Neural progenitor cell (in vitro differentiated cells): ENCODE measurements at regions not wholly inside any gene's neighbourhood (a gene's known extent, or its start where the extent isn't known, plus 50 kb on each side); places are given as distances from the start of the nearest gene placed in this dataset.

ENCODE experiments used
- DNase-seq: peaks from one replicate; pipeline ENCODE4 v3.0.0-alpha.2; 2016; ENCODE audit warnings: low spot score
- H2AFZ ChIP-seq: fragments of 200-600 bp; sonication (generic); replicated peaks from 2 replicates; pipeline ENCODE4 v1.6.1; 2016; ENCODE audit warnings: antibody characterized with exemption
- H3F3A ChIP-seq: fragments of 200-600 bp; sonication (generic); 2 replicates; pipeline ENCODE4 v1.6.1; 2016; ENCODE audit warnings: antibody characterized with exemption, low read depth
- H3K27ac ChIP-seq: fragments of 200-600 bp; sonication (generic); 2 replicates; pipeline ENCODE4 v1.5.1; 2016; ENCODE audit warnings: mild to moderate bottlenecking
- H3K27me3 ChIP-seq: fragments of 200-600 bp; sonication (generic); 2 replicates; pipeline ENCODE4 v1.6.1; 2016; ENCODE audit warnings: mild to moderate bottlenecking, moderate library complexity
- H3K36me3 ChIP-seq: fragments of 200-600 bp; sonication (generic); 2 replicates; pipeline ENCODE4 v1.5.1; 2016
- H3K4me1 ChIP-seq: fragments of 200-600 bp; sonication (generic); 2 replicates; pipeline ENCODE4 v1.6.1; 2016; ENCODE audit warnings: mixed run types
- H3K4me2 ChIP-seq: fragments of 200-600 bp; sonication (generic); 2 replicates; pipeline ENCODE4 v1.6.1; 2016
- H3K4me3 ChIP-seq: fragments of 200-600 bp; sonication (generic); 2 replicates; pipeline ENCODE4 v1.5.1; 2016
- H3K79me2 ChIP-seq: fragments of 200-600 bp; sonication (generic); 2 replicates; pipeline ENCODE4 v1.6.1; 2016; ENCODE audit warnings: low read depth
- H3K9ac ChIP-seq: fragments of 200-600 bp; sonication (generic); 2 replicates; pipeline ENCODE4 v1.6.1; 2016
- H3K9me3 ChIP-seq: fragments of 200-600 bp; sonication (generic); 2 replicates; pipeline ENCODE4 v1.5.1; 2016; ENCODE audit warnings: low read depth
- H4K20me1 ChIP-seq: fragments of 200-600 bp; sonication (generic); 2 replicates; pipeline ENCODE4 v1.6.1; 2016; ENCODE audit warnings: low read depth
- H3K27ac Mint-ChIP-seq: 3 replicates; pipeline ENCODE4 v1.8.0; 2021; ENCODE audit warnings: mixed read lengths
- H3K27me3 Mint-ChIP-seq: 2 replicates; pipeline ENCODE4 v1.8.0; 2022; ENCODE audit warnings: low read depth, mild to moderate bottlenecking, inconsistent platforms, moderate library complexity, mixed read lengths; ENCODE audit not compliant: insufficient read depth
- H3K36me3 Mint-ChIP-seq: 3 replicates; pipeline ENCODE4 v1.8.0; 2021; ENCODE audit warnings: mixed read lengths
- H3K4me1 Mint-ChIP-seq: 3 replicates; pipeline ENCODE4 v1.8.0; 2021; ENCODE audit warnings: mixed read lengths
- H3K4me3 Mint-ChIP-seq: 3 replicates; pipeline ENCODE4 v1.8.0; 2021; ENCODE audit warnings: mild to moderate bottlenecking, moderate library complexity, mixed read lengths
- H3K9me3 Mint-ChIP-seq: 3 replicates; pipeline ENCODE4 v1.8.0; 2020; ENCODE audit warnings: mixed read lengths
- CTCF ChIP-seq: fragments of 200-600 bp; sonication (generic); IDR thresholded peaks from 2 replicates; pipeline ENCODE4 v1.5.1; 2017; ENCODE audit warnings: antibody characterized with exemption, mild to moderate bottlenecking
- EZH2 ChIP-seq: fragments of 200-600 bp; sonication (generic); IDR thresholded peaks from 2 replicates; pipeline ENCODE4 v1.6.1; 2017; ENCODE audit warnings: antibody characterized with exemption, mild to moderate bottlenecking, moderate library complexity
- EZH2phosphoT487 ChIP-seq: fragments of 200-600 bp; sonication (generic); IDR thresholded peaks from 2 replicates; pipeline ENCODE4 v1.6.1; 2017; ENCODE audit warnings: antibody characterized with exemption

GRCh38 chr11:90845126-90845525 is 622.3 kb upstream of the CHORDC1 start:
- H4K20me1 ChIP-seq = no peaks in the 10 kb centered on the region
- H3K4me3 ChIP-seq = no peak overlapping the region
- TF ChIP-seq CTCF (no peak), EZH2 (no peak), EZH2phosphoT487 (no peak)
- H3K27me3 ChIP-seq = no peaks in the 10 kb centered on the region
- H3K4me2 ChIP-seq = no peak overlapping the region
- H3K4me1 ChIP-seq = no peaks in the 10 kb centered on the region
- no peaks in the 10 kb centered on the region for H3K4me1 Mint-ChIP-seq
- H3K9me3 ChIP-seq = no peaks in the 10 kb centered on the region
- no peaks in the 10 kb centered on the region for H3K36me3 ChIP-seq
- H3K9me3 Mint-ChIP-seq = no peaks in the 10 kb centered on the region
- H3K27ac Mint-ChIP-seq = no peak overlapping the region
- no peak for DNase-seq
- no peak overlapping the region for H3K4me3 Mint-ChIP-seq
- H2AFZ ChIP-seq = no peak overlapping the region
- no peaks in the 10 kb centered on the region for H3F3A ChIP-seq
- H3K9ac ChIP-seq = no peak overlapping the region
- H3K36me3 Mint-ChIP-seq = no peaks in the 10 kb centered on the region
- peaks cover 2% of the 10 kb centered on the region for H3K27me3 Mint-ChIP-seq
- no peak overlapping the region for H3K27ac ChIP-seq
- H3K79me2 ChIP-seq = no peaks in the 10 kb centered on the region

- no peak for DNase-seq
- Mint-ChIP-seq H3K36me3 (no peaks in the 10 kb centered on the region), H3K27ac (no peak overlapping the region), H3K27me3 (peaks cover 2% of the 10 kb centered on the region), H3K4me1 (no peaks in the 10 kb centered on the region), H3K4me3 (no peak overlapping the region), H3K9me3 (no peaks in the 10 kb centered on the region)
- Histone ChIP-seq H3K9me3 (no peaks in the 10 kb centered on the region), H4K20me1 (no peaks in the 10 kb centered on the region), H3F3A (no peaks in the 10 kb centered on the region), H3K36me3 (no peaks in the 10 kb centered on the region), H3K79me2 (no peaks in the 10 kb centered on the region), H3K27me3 (no peaks in the 10 kb centered on the region), H3K9ac (no peak overlapping the region), H3K4me3 (no peak overlapping the region), H3K4me1 (no peaks in the 10 kb centered on the region), H3K4me2 (no peak overlapping the region), H2AFZ (no peak overlapping the region), H3K27ac (no peak overlapping the region)
- TF ChIP-seq EZH2 (no peak), CTCF (no peak), EZH2phosphoT487 (no peak)
Observed at GRCh38 chr11:90844041-90844440, 621.2 kb upstream of the CHORDC1 start.

GRCh38 chr11:90842681-90843080 is 619.8 kb upstream of the CHORDC1 start:
- Histone ChIP-seq H3K9ac (no peak overlapping the region), H3K27ac (no peak overlapping the region), H3F3A (no peaks in the 10 kb centered on the region), H2AFZ (no peak overlapping the region), H3K4me2 (no peak overlapping the region), H3K36me3 (no peaks in the 10 kb centered on the region), H3K27me3 (no peaks in the 10 kb centered on the region), H3K9me3 (no peaks in the 10 kb centered on the region), H3K79me2 (no peaks in the 10 kb centered on the region), H3K4me3 (no peak overlapping the region), H4K20me1 (no peaks in the 10 kb centered on the region), H3K4me1 (no peaks in the 10 kb centered on the region)
- DNase-seq = no peak
- Mint-ChIP-seq H3K27me3 (peaks cover 2% of the 10 kb centered on the region), H3K27ac (no peak overlapping the region), H3K4me3 (no peak overlapping the region), H3K9me3 (no peaks in the 10 kb centered on the region), H3K4me1 (no peaks in the 10 kb centered on the region), H3K36me3 (no peaks in the 10 kb centered on the region)
- no peak for TF ChIP-seq CTCF
- no peak for TF ChIP-seq EZH2
- no peak for TF ChIP-seq EZH2phosphoT487

GRCh38 chr11:90840071-90840470 is 617.2 kb upstream of the CHORDC1 start:
- Histone ChIP-seq H3K79me2 (no peaks in the 10 kb centered on the region), H3K4me2 (no peak overlapping the region), H3K27me3 (no peaks in the 10 kb centered on the region), H2AFZ (no peak overlapping the region), H3K9me3 (no peaks in the 10 kb centered on the region), H3K4me3 (no peak overlapping the region), H4K20me1 (no peaks in the 10 kb centered on the region), H3K9ac (no peak overlapping the region), H3K27ac (no peak overlapping the region), H3F3A (no peaks in the 10 kb centered on the region), H3K36me3 (no peaks in the 10 kb centered on the region), H3K4me1 (peaks cover 11% of the 10 kb centered on the region)
- Mint-ChIP-seq H3K9me3 (no peaks in the 10 kb centered on the region), H3K36me3 (no peaks in the 10 kb centered on the region), H3K27me3 (peaks cover 2% of the 10 kb centered on the region), H3K4me3 (no peak overlapping the region), H3K4me1 (no peaks in the 10 kb centered on the region), H3K27ac (no peak overlapping the region)
- TF ChIP-seq CTCF (no peak), EZH2phosphoT487 (no peak)
- no peak for DNase-seq
